SIG-M5 (cell line): ENCODE measurements at regions not wholly inside any gene's neighbourhood (a gene's known extent, or its start where the extent isn't known, plus 50 kb on each side); places are given as distances from the start of the nearest gene placed in this dataset.

ENCODE experiments used
- DNase-seq: peaks from one replicate; lab custom pipeline; 2025; lab: John Stamatoyannopoulos, UW

DNA sequence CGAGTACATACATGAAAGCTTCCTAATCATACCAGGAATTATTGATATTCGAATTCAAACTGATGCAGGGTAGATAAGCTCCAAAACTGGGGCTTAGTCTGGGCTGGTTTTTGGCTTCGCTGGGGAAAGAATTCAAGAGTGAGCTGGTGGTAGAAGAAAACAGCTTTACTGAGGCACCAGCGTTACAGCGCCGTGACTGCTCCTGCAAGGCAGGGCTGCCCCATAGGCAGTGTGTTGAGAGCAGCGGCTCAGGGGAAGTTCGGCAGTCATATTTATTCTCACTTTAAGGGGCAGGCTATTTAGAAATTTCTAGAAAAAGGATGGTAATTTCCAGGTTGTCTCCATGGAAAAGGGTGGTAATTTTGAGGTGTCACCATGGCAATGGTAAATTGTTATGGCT lies 292.6 kb upstream of the TCF4 start:
- no peak for DNase-seq

DNA sequence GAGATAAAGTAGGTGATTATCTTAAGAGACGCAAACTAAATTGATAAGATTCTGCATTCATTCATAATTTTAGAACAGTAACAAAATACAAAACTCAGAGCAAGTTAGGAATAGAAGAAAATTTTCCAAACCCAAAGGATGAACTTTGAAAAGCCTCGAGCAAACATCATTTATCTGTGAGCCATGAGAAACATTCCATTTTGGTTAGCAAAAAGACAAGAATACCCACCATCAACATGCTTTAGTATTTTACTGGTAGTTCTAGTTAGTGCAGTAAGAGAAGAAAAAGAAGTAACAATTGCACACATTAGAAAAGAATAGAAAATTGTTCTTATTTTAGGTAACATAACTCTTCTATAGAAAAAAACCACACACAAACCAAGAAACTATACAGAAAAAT lies 291.3 kb upstream of the TCF4 start:
- no peak for DNase-seq

DNA sequence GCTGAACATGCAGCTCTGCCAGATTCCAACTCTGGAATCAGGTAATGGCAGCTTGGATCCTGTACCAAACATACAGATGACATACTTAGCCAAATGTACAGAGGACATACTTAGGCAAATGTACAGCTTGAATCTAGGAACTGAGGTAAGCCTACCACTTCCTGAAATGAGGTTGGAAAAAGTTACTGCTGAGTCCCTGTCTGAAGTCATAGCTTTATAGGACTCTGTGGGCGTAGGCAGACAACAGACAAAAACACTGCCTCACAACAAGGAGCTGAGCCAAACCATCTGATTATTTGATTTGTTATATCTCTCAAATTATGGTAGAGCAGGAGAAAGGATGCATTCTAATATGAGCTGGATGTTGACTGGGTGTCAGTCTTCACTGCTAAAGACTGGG lies 290.2 kb upstream of the TCF4 start:
- no peak for DNase-seq

DNA sequence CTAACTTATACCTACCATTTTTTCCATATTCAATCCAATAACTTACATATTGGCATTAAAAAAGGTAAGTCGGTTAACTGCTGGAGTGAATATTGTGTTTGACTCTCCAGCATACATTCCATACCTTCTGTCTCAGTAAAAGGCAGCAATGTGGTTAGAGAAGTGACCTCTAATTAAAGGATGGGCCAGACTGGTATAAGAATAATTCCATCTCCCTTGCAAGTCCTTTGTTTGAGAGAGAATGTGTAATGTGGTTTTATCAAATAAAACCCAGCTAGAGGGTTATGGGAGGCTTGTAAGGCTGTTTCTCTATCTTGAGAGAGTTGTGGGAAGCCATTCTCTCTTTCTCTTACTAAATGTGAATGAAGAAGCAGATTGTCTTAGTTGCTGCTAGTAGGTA lies 289.3 kb upstream of the TCF4 start:
- DNase-seq: no peak

DNA sequence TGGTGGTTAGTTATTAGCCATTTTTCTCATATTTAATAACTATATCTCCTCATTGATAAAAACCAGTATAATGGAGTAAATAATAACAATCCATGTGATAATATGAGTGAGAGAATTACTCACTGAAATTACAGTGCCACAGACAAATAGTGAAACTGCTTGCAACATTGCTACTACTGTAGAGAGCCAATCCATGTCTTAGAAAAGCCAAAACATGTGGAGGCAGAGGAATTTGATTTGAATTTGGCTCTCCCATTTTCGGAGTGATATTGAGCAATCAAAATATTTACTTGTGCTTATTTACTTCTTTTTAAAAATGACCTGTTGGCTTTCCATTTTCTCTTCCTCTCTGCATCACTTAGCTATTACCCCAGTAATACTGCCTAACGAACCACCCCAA lies 288.3 kb upstream of the TCF4 start:
- DNase-seq: no peak

DNA sequence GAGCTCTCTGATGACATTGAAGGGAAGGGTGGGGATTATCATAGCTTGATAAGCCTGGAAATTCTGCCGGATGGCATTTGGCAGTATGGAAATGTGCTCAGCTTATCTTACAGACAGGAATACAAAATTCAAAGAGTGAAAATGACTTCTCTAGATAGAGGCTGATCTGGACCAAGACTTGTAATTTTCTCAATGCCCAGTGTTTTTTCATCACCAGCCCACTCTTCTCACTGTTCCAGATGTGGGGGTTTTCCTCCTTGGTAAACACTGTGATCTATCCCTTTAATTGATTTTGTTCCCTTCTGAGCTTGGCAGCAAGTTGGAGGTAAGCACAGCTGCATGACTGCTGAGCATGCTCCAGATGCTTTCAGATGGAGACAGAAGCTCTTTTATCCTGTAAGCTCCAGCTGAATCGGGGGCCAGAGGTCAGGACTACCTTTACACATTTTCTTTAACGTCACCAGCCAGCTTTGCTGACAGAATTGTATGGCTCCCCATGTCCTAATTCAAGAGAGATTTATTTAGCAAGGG lies 287.4 kb upstream of the TCF4 start:
- DNase-seq: no peak

DNA sequence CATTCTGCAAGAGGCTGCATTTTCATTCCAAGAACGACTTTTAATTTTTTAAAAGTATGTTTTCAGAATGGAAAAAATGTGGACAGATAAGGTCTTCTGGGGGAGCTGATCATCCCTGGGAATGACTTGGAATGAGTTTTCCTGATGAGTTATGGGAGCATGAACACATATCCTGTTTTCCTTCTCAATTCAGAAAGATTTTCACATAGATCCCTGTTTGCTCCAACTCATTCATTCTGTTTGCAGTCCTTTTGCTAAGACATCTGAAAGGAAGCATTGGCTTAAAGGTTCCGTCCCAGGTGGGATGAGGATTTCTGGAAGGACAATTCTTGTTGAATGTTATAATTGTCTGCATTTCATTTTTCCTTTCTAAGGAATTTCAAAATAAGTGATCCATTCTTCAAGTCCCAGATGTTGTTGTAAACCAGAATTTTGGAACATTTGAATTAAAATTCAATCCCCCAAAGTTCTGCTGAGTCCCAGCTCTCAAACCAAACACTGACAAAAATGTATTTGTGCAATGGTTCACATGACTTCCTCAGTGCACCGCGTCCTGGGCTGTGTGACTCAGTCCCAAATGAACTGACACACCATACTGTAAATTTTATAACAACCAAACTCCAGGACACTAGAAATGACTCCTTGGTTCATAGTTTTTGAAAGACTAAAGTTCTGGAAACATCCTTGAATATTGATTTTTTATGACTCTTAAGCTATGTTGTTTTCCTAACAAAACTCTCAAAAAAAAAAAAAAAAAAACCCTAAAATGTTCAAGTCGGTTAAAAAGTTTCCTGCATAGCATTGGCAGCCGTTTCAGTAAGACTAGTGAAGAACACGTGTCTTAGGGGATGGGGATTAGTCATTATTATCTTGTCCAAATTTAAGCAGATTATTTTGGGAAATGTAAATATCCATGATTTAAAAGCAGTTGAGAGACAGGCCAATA lies 281.8 kb upstream of the TCF4 start:
- no peak for DNase-seq

DNA sequence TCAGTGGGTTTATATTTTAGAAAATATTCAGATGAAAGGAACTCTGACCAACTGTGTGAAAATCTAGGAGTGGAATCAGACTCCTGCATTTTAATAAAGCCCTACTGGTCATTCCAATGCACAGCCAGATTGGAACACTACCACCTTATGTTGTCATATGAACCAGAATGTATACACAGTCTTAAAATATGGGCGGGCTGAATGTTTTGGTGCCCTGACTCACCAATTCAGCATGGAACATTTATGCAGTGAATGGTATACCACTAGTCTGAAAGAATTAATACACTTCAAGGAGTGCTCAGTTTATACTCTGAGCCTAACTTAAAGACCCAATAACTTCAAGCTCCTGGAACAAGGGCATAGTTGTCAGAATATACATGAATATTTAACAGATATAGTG lies 280.9 kb upstream of the TCF4 start:
- DNase-seq: no peak

DNA sequence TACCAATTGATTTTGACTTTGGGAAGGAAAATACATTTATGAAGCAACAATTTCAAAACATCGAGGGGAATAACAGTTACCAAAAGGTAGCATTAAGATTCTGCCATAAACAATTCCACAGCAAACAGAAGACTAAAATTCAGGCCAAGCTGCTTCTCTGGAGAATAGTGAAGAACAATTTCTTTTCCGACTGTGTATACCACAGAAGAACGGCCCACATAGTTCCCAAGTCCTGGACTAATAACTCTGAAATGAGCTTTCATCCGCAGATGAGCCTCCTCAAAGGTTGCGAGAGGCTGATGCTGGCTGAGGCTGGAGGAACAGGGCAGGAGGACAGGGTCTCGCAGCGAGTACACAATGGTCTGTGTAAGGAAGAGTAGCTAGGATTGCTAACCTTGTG lies 278.9 kb upstream of the TCF4 start:
- no peak for DNase-seq

DNA sequence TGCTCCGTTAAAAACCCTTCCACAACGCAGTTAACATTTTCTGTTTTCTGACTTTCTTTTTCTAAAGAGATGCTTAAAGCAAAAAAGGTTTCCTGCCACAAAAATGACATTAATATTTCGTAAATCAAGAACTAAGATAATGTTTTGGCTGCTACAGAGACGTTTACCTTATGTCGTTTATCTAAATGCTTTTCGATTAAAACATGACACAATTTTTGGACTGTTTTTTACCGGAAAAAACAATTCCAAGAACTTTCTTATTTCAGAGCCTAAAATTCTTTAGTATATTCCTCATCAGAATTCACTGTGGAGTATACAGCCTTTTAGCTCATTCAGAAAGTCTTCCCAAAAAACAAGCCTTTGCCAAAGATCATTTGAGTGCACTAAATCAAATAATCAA lies 278.0 kb upstream of the TCF4 start:
- DNase-seq: no peak

DNA sequence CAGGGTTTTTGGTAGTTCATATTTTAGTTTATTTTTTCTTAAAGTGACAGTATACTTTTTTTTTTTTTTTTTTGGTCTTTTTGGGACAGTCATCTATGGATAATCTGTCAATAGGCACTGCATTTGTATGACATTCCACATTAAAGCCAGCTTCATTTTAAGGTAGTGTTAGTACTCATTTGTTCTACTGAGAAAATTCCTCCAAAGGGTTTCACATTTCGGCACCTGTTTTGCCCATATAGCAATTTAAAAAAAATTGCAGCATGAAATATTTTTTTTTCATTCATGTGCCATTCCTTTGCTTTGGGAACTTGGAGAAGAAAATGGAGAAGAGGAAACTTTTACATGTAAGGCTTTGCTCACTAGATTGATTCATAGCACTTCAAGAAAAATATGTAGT lies 276.3 kb upstream of the TCF4 start:
- no peak for DNase-seq

DNA sequence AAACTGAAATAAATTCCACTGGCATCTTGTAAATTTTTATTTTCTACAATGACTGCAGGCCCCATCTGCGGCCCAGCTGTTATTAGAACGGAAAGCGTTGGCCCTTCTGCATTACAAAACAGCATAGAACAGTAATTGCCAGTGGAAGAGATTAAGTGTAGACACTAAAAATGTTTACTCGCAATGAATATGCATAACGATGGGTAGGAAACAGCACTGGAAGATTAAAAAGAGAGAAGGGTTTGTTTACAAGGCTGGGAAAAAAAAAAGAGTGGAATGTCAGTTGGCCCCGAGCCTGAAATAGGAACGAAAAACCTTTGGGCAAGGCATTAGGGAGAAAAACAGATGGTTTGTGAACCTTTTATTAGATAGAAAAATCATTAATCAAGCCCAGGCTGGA lies 275.9 kb upstream of the TCF4 start:
- no peak for DNase-seq

DNA sequence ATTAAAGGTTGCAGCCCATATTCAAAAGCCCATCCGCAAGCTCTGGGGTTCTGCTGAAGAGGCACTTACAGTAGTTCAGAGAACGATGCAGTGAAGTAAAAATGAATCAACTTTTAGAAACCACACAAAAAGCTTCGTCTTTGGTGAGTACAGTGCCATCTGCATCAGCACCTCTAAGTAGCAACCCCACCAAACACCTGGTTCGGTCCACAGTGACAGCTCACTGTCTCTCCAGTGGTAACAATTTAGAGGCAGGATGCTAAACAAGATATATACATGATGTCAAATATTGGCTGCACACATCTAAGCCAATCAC lies 275.4 kb upstream of the TCF4 start:
- no peak for DNase-seq

DNA sequence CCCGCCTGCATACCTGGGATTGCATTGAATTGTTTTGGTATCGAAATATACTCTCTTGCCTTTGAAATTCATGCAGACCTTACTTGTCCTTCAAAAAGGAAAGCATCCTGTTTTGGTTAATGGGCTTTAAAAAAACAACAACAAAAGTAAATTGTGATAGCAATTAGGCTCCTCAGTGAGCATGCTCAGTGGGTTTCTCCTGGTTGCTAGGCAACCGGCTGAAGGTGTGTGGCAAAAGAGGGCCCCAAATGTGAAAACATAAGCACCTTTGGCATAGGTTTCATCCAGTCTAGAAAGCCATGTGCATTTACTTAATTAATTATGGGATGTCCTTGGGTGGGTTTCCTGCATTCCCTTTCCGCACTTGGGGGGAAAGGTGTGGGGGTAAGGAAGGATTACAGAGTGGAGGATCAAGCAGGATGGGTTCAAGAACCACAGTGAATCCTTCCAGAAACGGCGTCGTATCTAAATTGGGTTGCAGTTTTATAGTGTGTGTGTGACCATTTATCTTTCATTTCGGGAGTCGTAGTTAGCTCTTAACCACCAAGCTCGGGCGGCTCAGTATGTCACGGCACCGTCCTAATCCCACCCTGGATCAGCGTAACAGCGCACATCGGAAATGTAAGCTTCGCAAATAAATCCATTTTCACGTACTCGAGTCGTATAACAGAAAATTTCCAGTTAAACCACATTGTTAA lies 274.9 kb upstream of the TCF4 start:
- no peak for DNase-seq

DNA sequence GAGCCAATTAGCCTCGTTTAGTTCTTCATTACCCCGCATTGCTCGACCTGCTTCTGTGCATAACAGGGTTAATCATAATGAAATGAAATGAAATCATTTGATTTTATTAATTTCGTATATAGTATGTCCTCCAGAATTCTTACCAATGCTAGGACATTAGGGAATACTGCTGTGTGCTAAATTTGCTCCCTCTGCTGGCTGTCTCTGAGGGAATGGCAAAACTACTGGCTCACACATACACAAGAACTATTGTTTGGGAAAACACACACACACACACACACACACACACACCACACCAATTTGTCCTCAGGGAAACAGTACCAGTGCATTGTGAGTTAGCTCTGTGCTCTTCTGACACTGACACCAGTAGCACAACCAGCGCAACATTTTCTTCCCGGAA lies 273.3 kb upstream of the TCF4 start:
- no peak for DNase-seq

DNA sequence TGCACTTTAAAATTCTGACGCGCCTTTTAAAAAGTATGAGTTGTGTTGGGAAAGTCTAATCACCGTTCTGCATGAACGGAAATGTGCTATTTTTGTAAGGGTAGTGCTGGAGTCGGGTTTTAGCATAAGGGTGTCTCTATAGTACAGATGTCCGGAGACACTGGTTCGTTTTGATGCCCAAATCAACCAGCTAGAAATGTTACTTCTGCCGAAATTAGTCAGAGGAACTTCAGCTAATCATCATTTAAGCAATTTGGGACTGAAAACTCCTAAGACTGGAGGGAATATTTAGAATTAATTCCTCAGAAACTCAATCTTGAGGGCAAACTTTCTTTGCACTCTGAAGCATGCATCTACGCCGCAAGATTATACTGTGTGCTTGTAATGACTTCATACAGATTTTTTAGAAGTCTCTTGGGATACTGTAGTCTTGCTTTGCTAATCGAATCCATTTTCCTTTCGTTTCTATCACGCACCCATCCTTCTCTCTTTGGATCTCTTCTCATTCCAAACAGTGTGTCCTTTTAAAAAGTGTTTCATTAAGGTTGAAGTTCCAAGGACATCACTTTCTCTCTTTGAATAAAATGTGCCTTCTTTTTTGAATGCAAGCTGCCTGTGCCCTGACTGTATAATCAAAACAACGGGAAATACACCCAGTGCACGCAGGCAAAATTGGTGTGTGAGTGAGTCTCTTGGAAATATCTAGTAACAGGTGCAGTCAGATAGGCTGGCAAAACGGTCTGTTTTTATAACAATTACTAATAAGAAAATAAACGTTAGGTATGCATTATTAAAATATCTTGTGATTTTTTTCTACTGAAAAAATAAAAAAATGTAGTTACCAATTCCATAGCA lies 270.9 kb upstream of the TCF4 start:
- no peak for DNase-seq

DNA sequence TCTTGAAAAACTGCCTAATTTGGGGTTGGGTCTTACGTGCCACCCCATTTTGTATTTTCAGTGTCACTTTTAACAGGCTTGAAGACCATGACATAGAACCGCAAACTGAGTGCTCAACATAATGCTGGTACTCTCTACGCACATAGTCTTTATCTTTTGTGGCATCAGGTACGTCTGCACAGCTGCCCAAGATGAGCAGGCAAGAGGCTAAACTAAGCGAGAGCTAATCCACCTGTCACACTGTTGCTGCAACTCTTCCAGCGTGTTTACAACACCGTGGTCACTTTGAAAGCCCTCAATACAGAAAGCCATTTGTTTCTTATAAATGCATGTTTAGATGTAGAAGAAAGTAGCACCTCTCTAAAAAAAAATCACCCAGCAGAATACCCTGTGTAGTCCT lies 270.0 kb upstream of the TCF4 start:
- DNase-seq: no peak

DNA sequence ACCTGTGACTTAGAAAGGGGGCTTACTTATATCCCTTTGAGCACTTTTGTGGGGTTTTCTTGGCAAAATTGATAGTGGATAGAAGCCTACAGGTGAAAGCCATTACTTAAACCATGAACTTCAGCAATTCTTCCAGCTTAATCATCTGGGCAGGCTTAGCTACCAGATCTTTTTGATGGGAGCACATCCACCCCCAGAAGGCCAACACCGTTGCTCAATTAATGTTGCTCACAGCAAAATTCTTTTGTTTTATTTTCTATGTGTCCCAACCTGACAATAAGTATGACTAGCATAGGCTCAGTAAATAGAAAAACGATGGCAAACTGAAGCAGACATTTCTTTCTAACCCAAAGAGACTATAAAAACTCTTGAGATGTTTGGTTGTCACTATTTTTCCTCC lies 269.4 kb upstream of the TCF4 start:
- DNase-seq: no peak

DNA sequence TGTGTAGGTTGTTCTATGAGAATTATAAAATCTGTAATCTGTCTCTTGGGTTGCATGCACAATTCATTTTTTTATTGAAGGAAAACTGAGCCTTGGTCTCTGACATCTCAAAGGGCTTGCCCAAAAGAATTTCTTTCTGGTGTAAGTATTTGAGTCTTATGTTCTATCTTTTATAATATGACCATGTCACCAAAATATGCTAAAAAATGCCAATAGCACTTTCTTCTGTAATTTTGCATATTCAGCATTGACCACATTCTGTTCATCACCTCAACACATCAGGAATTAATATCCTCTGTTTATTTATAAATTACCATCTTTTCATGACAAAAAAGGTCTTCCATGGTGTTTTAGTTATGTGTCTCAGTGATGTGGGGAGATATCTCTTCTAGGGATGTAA lies 268.7 kb upstream of the TCF4 start:
- no peak for DNase-seq

DNA sequence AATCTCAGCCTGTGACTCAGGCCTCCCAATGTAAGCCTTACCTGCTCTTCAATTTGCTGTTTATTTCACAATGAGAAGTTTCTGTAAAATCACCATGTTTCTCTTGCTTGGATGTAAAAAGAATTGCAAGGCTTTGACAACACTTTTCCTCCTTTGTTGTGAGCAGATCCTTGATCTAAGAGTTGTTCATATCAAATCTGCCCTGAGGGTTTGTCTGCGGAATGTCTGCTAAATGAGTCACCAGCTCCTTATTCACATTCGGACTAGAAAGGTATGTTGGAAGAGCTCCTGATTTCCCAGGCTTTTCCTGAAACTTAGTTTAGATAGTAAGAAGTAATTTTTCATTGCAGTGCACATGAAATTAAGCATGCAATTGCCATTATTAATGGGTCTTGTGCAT lies 268.2 kb upstream of the TCF4 start:
- DNase-seq: no peak

DNA sequence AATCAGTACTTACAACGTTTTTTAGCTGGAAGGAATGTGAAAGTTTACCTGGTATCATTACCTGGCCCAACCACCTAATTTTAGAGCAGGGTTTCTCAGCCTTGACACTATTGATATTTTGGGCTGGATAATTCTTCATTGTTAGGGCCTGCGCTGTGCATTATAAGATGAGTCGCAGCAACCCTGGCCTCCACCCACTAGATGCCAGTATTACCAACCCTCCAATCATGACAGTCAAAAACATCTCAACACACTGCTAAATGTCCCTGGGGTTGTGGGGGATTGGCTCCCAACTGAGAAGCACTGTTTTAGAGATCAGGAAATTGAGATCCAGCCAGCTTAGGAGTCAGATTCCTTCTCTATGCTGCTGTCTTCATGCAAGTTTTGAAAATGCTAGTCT lies 265.3 kb upstream of the TCF4 start:
- no peak for DNase-seq

DNA sequence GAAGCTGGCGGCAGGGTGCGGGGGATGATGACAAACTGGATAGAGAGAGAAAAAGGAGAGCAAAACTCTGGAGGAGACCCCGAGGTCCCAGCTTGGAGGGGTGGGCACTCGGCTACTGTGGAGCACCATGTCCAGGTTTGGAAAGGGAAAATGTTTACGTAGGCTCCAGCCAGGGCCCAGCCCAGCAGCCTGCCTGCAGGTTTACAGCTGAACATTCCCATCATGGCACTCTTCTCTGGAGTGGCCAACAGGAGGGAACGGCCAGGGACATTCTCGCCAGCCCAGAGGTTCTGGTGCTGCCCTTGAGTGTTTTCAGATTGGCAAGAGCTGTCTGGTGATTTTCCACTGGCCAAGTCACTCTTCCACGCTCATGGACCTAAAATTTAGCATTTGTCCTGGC lies 262.9 kb upstream of the TCF4 start:
- DNase-seq: no peak

DNA sequence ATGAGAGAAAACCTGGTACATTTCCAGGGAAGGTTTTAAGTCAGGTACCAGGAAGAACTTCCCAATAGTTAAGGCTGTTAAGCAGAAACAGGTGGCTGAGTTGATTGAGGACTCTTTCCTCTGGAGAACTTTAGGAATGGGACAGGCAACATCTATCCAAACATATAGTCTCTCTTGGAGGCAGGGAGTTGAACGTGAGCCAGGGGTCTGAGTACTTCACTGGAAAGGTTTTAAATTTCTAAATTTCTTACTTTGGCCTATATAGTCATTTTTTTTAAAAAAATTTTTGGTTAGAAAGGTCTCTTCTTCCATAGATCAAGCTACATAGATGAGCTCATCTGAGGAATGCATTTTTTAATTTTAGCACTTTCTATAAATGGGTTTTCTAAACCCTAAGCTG lies 261.4 kb upstream of the TCF4 start:
- DNase-seq: no peak
